GM21381 (cell line): ENCODE measurements at regions not wholly inside any gene's neighbourhood (a gene's known extent, or its start where the extent isn't known, plus 50 kb on each side); places are given as distances from the start of the nearest gene placed in this dataset.
"Not testable (repeated sequence)": the region's sequence is repeated elsewhere in the genome, so short reads cannot be mapped to it uniquely, and the experiment has no call there.

Experiments
- ATAC-seq: cut with Tn5 transposase; IDR thresholded peaks from one replicate; pipeline ENCODE4 v1.9.1; 2021; ENCODE audit warnings: mild to moderate bottlenecking, moderate library complexity; ENCODE audit not compliant: unreplicated experiment

- peak; percentile 39 for ATAC-seq
Measured at GRCh38 chr13:79190932-79191331, 215.1 kb downstream of the RBM26 start.

- no peak for ATAC-seq
Measured at GRCh38 chr13:79187917-79188690, 218.0 kb downstream of the RBM26 start.

GRCh38 chr13:79185580-79185979 is 220.5 kb downstream of the RBM26 start:
- ATAC-seq, result no peak

GRCh38 chr13:79183231-79183630 is 222.8 kb downstream of the RBM26 start:
- no peak for ATAC-seq

- ATAC-seq, result not testable (repeated sequence)
Measured at GRCh38 chr13:79173691-79174090, 232.4 kb downstream of the RBM26 start.

GRCh38 chr13:79172924-79173323 is 233.1 kb downstream of the RBM26 start:
- ATAC-seq, result not testable (repeated sequence)

GRCh38 chr13:79171141-79172061 is 234.7 kb downstream of the RBM26 start:
- ATAC-seq, result no peak

- no peak for ATAC-seq
Measured at GRCh38 chr13:79160818-79161217, 245.2 kb downstream of the RBM26 start.

- no peak for ATAC-seq
Measured at GRCh38 chr13:79155883-79156282, 250.2 kb downstream of the RBM26 start.

- no peak for ATAC-seq
Measured at GRCh38 chr13:79149210-79149609, 256.8 kb downstream of the RBM26 start.

- ATAC-seq, result no peak
Measured at GRCh38 chr13:79141082-79141481, 265.0 kb downstream of the RBM26 start.

- no peak for ATAC-seq
Measured at GRCh38 chr13:79128158-79128557, 277.9 kb downstream of the RBM26 start.

GRCh38 chr13:79126706-79127105 is 279.3 kb downstream of the RBM26 start:
- no peak for ATAC-seq

- ATAC-seq, result no peak
Measured at GRCh38 chr13:79124183-79124582, 281.9 kb downstream of the RBM26 start.

GRCh38 chr13:79121286-79121685 is 284.8 kb downstream of the RBM26 start:
- ATAC-seq, result no peak

- ATAC-seq, result no peak
Measured at GRCh38 chr13:79119578-79120107, 286.4 kb downstream of the RBM26 start.

- no peak for ATAC-seq
Measured at GRCh38 chr13:79112016-79112415, 294.0 kb downstream of the RBM26 start.

GRCh38 chr13:79108914-79109643 is 297.0 kb downstream of the RBM26 start:
- ATAC-seq, result peak; percentile 85

- ATAC-seq, result no peak
Measured at GRCh38 chr13:79098596-79098995, 307.5 kb downstream of the RBM26 start.

GRCh38 chr13:79097201-79097600 is 308.9 kb downstream of the RBM26 start:
- no peak for ATAC-seq

- no peak for ATAC-seq
Measured at GRCh38 chr13:79096099-79096498, 310.0 kb downstream of the RBM26 start.
